HG03280 (cell line): ENCODE measurements at regions not wholly inside any gene's neighbourhood (a gene's known extent, or its start where the extent isn't known, plus 50 kb on each side); places are given as distances from the start of the nearest gene placed in this dataset.
"Not testable (repeated sequence)": the region's sequence is repeated elsewhere in the genome, so short reads cannot be mapped to it uniquely, and the experiment has no call there.

Experiments used
- ATAC-seq: cut with Tn5 transposase; IDR thresholded peaks from one replicate; pipeline ENCODE4 v1.9.1; 2021; ENCODE audit warnings: mild to moderate bottlenecking, moderate library complexity; ENCODE audit not compliant: unreplicated experiment

DNA sequence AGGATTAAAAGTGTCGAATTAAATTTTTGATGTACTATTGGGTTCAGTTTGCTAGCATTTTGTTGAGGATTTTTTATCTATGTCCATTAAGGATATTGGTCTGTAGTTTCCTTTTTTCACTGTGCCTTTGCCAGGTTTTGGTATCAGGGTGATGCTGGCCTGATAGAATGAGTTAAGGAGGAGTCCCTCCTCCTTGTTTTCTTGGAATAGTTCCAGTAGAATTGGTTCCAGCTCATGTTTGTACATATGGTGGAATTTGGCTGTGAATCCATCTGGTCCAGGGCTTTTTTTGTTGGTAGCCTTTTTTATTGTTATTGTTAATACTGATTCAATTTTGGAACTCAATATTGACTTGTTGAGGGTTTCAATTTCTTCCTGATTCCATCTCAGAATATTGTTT, 141.8 kb downstream of the SIM1 start:
- no peak for ATAC-seq

DNA sequence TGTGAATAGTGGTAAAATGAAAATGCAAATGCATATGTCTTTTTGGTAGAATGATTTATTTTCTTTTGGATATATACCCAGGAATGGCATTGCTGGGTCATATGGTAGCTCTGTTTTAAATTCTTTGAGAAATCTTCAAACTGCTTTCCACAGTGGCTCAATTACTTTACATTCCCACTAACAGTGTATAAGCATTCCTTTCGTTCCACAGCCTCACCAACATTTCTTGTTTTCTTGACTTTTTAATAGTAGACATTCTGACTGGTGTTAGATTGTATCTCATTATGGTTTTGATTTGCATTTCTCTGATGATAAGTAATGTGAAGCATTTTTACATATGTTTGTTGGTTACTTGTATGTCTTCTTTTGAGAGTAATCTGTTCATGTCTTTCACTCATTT, 144.0 kb downstream of the SIM1 start:
- no peak for ATAC-seq

DNA sequence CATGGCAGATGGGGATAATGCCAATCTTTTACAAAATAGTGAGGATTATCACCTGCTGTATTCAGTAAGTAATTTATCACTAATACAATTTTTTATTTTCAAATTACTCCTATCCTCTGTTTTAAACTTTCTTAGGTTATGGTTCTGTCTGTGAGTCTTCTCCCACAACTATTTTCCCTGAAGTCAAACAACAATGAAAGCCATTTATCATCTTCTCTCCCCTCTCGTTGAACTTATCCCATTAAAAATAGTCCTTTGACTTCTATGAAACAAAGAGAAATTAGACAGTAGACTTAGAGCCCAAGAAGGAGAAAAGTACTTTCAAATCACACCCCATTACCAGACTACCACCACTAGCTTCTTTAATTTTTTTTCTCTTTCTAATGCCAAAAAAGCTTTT, 147.7 kb downstream of the SIM1 start:
- no peak for ATAC-seq

DNA sequence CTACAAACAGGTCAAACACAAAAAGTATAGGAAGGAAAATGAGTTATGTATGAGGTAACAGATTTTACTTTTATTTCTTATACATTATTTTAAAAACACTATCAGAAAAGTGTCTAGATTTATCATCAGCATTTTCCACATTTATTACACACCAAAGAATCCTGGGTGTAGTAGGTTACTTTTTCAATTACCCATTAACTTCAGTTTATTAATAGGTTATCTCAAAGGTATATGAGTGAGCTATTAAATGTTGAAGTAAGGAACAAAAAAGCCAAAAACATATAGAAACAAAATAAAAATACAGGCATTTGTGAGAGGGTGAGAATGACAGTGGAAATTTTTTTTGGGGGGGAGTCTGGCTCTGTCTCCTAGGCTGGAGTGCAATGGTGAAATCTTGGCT, 150.5 kb downstream of the SIM1 start:
- ATAC-seq: no peak

DNA sequence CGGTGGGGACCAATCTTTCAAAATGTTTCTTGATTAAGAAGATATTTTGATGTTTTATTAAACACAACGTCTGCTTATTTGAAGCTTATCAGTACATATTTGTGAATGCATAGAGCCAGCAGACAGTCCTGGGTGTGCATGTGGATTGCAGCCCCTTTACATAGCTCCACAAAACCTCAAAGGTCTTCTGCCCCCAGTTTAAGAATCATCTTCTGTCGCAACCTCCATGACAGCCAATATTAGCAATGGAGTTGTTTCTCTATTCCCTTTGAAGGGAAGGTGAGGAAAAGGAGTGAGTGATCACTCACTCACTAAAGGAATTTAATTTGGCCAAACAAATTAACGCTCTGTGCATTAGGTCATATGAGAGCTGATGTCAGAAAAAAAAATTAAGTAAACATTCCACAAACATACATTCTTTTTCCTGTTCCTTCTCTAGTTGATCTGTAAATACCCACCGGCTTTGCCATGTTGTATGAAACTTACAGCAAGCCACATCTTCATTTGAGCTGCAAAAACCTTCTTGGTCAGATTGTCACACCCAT, 152.9 kb downstream of the SIM1 start:
- ATAC-seq: no peak

GRCh38 chr6:100309174-100309573, 155.5 kb downstream of the SIM1 start:
- ATAC-seq: no peak

DNA sequence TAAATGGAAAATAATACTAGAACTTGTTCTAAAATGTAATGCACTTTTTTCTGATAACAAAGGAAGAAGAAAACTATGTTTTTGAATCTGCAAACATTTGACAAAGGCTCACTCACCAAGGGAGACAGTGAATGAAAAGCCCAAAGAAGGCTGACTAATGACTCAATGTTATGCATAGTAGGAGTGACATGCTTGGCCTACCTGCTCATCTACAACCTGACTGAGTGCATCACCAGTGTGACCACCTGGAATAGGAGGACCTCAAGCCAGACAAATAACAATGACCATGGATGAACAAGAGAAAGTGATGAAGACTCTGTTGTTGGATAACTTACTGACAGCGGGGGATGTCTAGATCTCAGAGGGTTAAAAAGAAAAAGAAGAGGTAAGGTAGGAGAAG, 157.2 kb downstream of the SIM1 start:
- no peak for ATAC-seq

DNA sequence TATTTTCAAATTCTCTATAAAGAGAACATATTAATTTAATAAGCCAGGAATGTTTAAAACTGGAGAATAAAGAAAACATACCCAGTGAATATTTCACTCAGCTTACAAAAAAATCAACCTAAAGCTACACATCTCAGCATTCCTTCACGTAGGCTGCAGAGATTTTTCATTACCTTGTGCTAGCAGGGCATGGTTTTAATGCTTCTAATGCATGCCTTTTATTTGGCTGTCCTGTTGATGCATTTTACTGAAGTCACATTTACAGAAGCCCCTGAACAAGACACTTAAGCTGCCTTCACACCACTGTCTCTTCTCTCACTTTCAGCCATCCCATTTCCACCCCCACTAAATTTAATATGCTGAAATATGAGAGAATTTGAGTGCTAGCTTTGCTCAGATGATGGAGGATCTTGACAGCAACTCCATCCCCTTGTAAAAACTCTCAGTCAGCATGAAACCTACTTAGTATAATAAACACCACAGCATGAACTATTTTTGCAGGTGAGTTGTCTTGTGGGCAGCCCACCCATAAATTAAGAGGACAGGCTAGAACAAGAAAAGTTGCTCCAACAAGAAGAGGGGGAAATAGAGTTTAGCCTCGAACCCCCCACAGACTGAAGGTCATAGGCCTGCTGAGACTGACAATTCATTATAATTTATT, 159.4 kb downstream of the SIM1 start:
- ATAC-seq: no peak

DNA sequence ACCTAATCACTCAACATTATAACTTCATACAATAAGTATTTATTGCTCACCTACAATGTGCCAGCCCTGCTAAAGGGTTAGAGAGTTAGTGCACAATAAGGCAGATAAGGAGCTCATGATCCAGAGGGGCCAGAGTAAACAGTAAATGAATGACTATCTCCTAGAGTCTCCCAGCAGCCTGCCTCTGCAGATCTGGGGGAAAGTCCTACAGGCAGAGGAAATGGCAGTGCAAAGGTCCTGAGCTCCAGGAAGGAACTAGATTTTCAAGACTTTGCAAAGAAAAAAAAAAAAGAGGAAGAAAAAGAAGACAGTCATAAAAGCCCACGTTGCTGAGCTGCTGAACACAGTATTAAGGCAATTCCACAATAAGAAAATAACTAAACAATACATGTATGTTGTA, 160.1 kb downstream of the SIM1 start:
- no peak for ATAC-seq

GRCh38 chr6:100301731-100302130, 163.0 kb downstream of the SIM1 start:
- ATAC-seq: no peak

- no peak for ATAC-seq
Measured at GRCh38 chr6:100300221-100300736, 164.4 kb downstream of the SIM1 start.

DNA sequence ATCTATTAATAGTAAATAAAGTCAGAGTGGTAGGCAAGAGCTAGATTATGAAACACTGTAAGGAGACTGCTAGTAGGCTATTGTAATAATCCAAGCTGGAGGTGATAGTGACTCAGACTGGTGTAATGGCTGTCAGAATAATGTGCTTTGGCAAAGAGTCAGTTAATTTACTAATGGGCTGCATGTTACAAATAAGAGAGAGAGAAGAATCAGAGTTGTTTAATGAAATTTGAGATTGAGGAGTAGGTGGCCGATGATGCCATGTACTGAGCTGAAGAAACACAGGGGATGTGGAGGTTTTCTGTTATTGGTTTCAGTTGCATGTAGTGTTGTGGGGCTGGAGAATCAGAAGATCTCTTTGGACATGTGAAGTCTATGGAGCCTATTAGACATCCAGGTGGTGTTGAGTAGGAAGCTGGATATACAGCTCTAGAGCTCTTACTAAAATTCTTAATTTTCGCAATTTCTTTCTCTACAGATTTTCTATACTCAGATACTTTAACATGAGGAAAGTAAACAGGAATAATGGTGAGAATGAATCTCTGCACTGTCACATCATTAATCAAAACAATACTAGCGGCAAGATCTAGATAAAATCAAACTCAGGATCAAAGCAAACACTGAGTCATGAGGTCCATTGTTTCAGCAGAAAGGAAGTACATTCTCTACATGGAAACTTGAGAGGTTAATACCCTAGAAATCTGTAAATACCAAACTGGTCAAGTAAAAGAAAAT, 167.7 kb downstream of the SIM1 start:
- no peak for ATAC-seq

GRCh38 chr6:100295172-100295571, 169.5 kb downstream of the SIM1 start:
- ATAC-seq: not testable (repeated sequence)

GRCh38 chr6:100289285-100289684, 175.4 kb downstream of the SIM1 start:
- ATAC-seq: no peak

DNA sequence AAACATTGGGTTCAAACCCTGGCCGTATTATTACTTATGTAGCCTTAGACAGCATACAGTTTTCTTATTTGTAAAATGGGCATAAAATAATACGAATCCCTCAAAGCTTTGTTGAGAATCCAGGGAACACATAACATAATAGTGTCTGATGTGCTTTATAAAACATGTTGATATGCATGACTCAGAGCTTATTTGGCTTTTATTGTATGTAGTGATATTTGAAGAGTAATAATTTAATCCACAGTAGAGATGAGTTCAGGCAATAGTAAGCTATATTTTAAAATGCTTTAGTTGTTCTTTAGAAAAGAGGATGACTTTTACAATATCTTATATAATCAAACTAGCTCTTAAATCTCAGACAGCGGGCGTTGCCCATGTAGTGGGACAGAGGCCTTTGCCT, 176.4 kb downstream of the SIM1 start:
- ATAC-seq: no peak

GRCh38 chr6:100283285-100283684, 181.4 kb downstream of the SIM1 start:
- ATAC-seq: no peak

- no peak for ATAC-seq
Measured at GRCh38 chr6:100281471-100281901, 183.2 kb downstream of the SIM1 start.

GRCh38 chr6:100276311-100277057, 188.2 kb downstream of the SIM1 start:
- ATAC-seq: no peak

- ATAC-seq: no peak
Measured at GRCh38 chr6:100274147-100274546, 190.6 kb downstream of the SIM1 start.

GRCh38 chr6:100271625-100272024, 193.1 kb downstream of the SIM1 start:
- no peak for ATAC-seq

DNA sequence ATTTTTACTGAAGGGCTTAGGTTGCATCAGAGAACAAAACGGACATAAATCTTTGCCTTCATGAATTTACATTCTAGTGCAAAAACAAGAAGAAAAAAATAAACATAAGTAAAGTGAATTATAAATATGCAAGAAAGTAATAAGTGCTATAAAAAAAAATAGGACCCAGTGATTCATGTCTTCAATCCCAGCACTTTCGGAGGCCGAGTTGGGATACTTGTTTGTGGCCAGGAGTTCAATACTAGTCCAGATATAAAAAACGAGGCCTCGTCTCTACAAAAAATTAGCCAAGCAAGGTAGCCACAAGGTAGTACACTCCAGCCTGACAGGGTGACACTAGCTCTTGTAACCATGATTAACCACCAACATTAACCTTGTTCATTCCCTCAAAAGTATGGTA, 193.5 kb downstream of the SIM1 start:
- no peak for ATAC-seq
